Activated CD8-positive, alpha-beta memory T cell treated with anti-CD3 and anti-CD28 coated beads, Interleukin-2, amount 10 ng/mL, durations not matched to agents 7 days and 5 days (primary cell): ENCODE measurements at regions not wholly inside any gene's neighbourhood (a gene's known extent, or its start where the extent isn't known, plus 50 kb on each side); places are given as distances from the start of the nearest gene placed in this dataset.

Source experiments
- ATAC-seq: fragments of 150-1000 bp; cut with Tn5 transposase; one replicate; pipeline ENCODE4 v1.10.0; 2021; ENCODE audit warnings: moderate library complexity
- CTCF ChIA-PET: fragments of 350-600 bp; sonication (Branson Sonifier 250); formaldehyde crosslinking; loops from one replicate; lab custom pipeline; 2021; ENCODE audit warnings: antibody characterized with exemption; lab: Charles Lee
- DNase-seq: peaks from one replicate; pipeline ENCODE4 v3.0.0-alpha.2; 2020
- H3K27ac Mint-ChIP-seq: one replicate; pipeline ENCODE4 v1.8.0; 2021; ENCODE audit warnings: mild to moderate bottlenecking, mixed read lengths
- H3K27me3 Mint-ChIP-seq: one replicate; pipeline ENCODE4 v1.8.0; 2021; ENCODE audit warnings: mixed read lengths
- H3K36me3 Mint-ChIP-seq: one replicate; pipeline ENCODE4 v1.8.0; 2021; ENCODE audit warnings: mild to moderate bottlenecking, mixed read lengths
- H3K4me1 Mint-ChIP-seq: one replicate; pipeline ENCODE4 v1.8.0; 2021; ENCODE audit warnings: mixed read lengths
- H3K4me3 Mint-ChIP-seq: one replicate; pipeline ENCODE4 v1.8.0; 2021; ENCODE audit warnings: mild to moderate bottlenecking, moderate library complexity, mixed read lengths
- H3K9me3 Mint-ChIP-seq: one replicate; pipeline ENCODE4 v1.8.0; 2022; ENCODE audit warnings: low read depth, mixed read lengths

- H3K27me3 Mint-ChIP-seq = no peaks in the 10 kb centered on the region
- no peak for ATAC-seq
- CTCF ChIA-PET = no interaction called here
- H3K4me3 Mint-ChIP-seq = no peak overlapping the region
- H3K4me1 Mint-ChIP-seq = no peaks in the 10 kb centered on the region
- H3K36me3 Mint-ChIP-seq = no peaks in the 10 kb centered on the region
- no peak overlapping the region for H3K27ac Mint-ChIP-seq
- no peaks in the 10 kb centered on the region for H3K9me3 Mint-ChIP-seq
- DNase-seq = no peak
Observed at GRCh38 chr18:1593091-1593490, 688.4 kb downstream of the ADCYAP1 start.

GRCh38 chr18:1595195-1595594 lies 690.5 kb downstream of the ADCYAP1 start:
- Mint-ChIP-seq H3K27me3 (no peaks in the 10 kb centered on the region), H3K27ac (no peak overlapping the region), H3K4me1 (no peaks in the 10 kb centered on the region), H3K4me3 (no peak overlapping the region), H3K36me3 (no peaks in the 10 kb centered on the region), H3K9me3 (no peaks in the 10 kb centered on the region)
- ATAC-seq = no peak
- CTCF ChIA-PET = no interaction called here
- no peak for DNase-seq

- H3K4me3 Mint-ChIP-seq = no peak overlapping the region
- no peaks in the 10 kb centered on the region for H3K9me3 Mint-ChIP-seq
- ATAC-seq (no peak), DNase-seq (no peak)
- H3K36me3 Mint-ChIP-seq = no peaks in the 10 kb centered on the region
- H3K4me1 Mint-ChIP-seq = no peaks in the 10 kb centered on the region
- CTCF ChIA-PET = no interaction called here
- H3K27ac Mint-ChIP-seq = no peak overlapping the region
- no peaks in the 10 kb centered on the region for H3K27me3 Mint-ChIP-seq
Observed at GRCh38 chr18:1599196-1599595, 694.5 kb downstream of the ADCYAP1 start.

- CTCF ChIA-PET = no interaction called here
- no peak for ATAC-seq
- no peaks in the 10 kb centered on the region for H3K4me1 Mint-ChIP-seq
Observed at GRCh38 chr18:1604751-1605150, 700.1 kb downstream of the ADCYAP1 start.

GRCh38 chr18:1618364-1618763 lies 713.7 kb downstream of the ADCYAP1 start:
- H3K9me3 Mint-ChIP-seq = peaks cover 4% of the 10 kb centered on the region
- no peak overlapping the region for H3K27ac Mint-ChIP-seq
- no peak overlapping the region for H3K4me3 Mint-ChIP-seq
- DNase-seq (no peak), ATAC-seq (no peak)
- CTCF ChIA-PET = no interaction called here
- no peaks in the 10 kb centered on the region for H3K27me3 Mint-ChIP-seq
- no peaks in the 10 kb centered on the region for H3K36me3 Mint-ChIP-seq
- no peaks in the 10 kb centered on the region for H3K4me1 Mint-ChIP-seq

More at GRCh38 chr18:1604751-1605150, 700.1 kb downstream of the ADCYAP1 start:
- H3K9me3 Mint-ChIP-seq = no peaks in the 10 kb centered on the region
- H3K36me3 Mint-ChIP-seq = no peaks in the 10 kb centered on the region
- H3K4me3 Mint-ChIP-seq = no peak overlapping the region
- DNase-seq = no peak
- no peak overlapping the region for H3K27ac Mint-ChIP-seq
- H3K27me3 Mint-ChIP-seq = no peaks in the 10 kb centered on the region

GRCh38 chr18:1619507-1619906 lies 714.8 kb downstream of the ADCYAP1 start:
- H3K27ac Mint-ChIP-seq = no peak overlapping the region
- CTCF ChIA-PET = no interaction called here
- H3K4me1 Mint-ChIP-seq = no peaks in the 10 kb centered on the region
- no peaks in the 10 kb centered on the region for H3K27me3 Mint-ChIP-seq
- ATAC-seq (no peak), DNase-seq (no peak)
- H3K36me3 Mint-ChIP-seq = no peaks in the 10 kb centered on the region
- H3K9me3 Mint-ChIP-seq = peaks cover 4% of the 10 kb centered on the region
- no peak overlapping the region for H3K4me3 Mint-ChIP-seq

GRCh38 chr18:1624612-1625011 lies 719.9 kb downstream of the ADCYAP1 start:
- H3K27me3 Mint-ChIP-seq = no peaks in the 10 kb centered on the region
- H3K9me3 Mint-ChIP-seq = peaks cover 2% of the 10 kb centered on the region
- no peak for ATAC-seq
- H3K36me3 Mint-ChIP-seq = no peaks in the 10 kb centered on the region
- CTCF ChIA-PET = no interaction called here
- no peaks in the 10 kb centered on the region for H3K4me1 Mint-ChIP-seq
- H3K4me3 Mint-ChIP-seq = no peak overlapping the region
- no peak for DNase-seq
- H3K27ac Mint-ChIP-seq = no peak overlapping the region

GRCh38 chr18:1627494-1627893 lies 722.8 kb downstream of the ADCYAP1 start:
- Mint-ChIP-seq H3K27ac (no peak overlapping the region), H3K36me3 (no peaks in the 10 kb centered on the region), H3K4me3 (no peak overlapping the region), H3K4me1 (no peaks in the 10 kb centered on the region), H3K9me3 (peaks cover 2% of the 10 kb centered on the region), H3K27me3 (no peaks in the 10 kb centered on the region)
- ATAC-seq (no peak), DNase-seq (no peak)
- CTCF ChIA-PET = no interaction called here

GRCh38 chr18:1648712-1649111 lies 744.0 kb downstream of the ADCYAP1 start:
- no peaks in the 10 kb centered on the region for H3K27me3 Mint-ChIP-seq
- H3K4me1 Mint-ChIP-seq = no peaks in the 10 kb centered on the region
- no peak overlapping the region for H3K27ac Mint-ChIP-seq
- ATAC-seq (no peak), DNase-seq (no peak)
- no peaks in the 10 kb centered on the region for H3K36me3 Mint-ChIP-seq
- CTCF ChIA-PET = interaction anchor here (1.6 kb wide), 1 partner anchor 15 kb away, joined by 5 read pairs; no protein-coding TSS in a partner anchor
- H3K9me3 Mint-ChIP-seq = peaks cover 2% of the 10 kb centered on the region
- no peak overlapping the region for H3K4me3 Mint-ChIP-seq

- CTCF ChIA-PET = no interaction called here
- Mint-ChIP-seq H3K27ac (no peak overlapping the region), H3K4me1 (no peaks in the 10 kb centered on the region), H3K36me3 (no peaks in the 10 kb centered on the region), H3K4me3 (no peak overlapping the region), H3K9me3 (no peaks in the 10 kb centered on the region), H3K27me3 (no peaks in the 10 kb centered on the region)
- DNase-seq (no peak), ATAC-seq (no peak)
Observed at GRCh38 chr18:1652018-1652417, 747.3 kb downstream of the ADCYAP1 start.

GRCh38 chr18:1653873-1654272 lies 749.2 kb downstream of the ADCYAP1 start:
- CTCF ChIA-PET = no interaction called here
- Mint-ChIP-seq H3K36me3 (no peaks in the 10 kb centered on the region), H3K27ac (no peak overlapping the region), H3K27me3 (no peaks in the 10 kb centered on the region), H3K9me3 (peaks cover under 1% of the 10 kb centered on the region), H3K4me1 (no peaks in the 10 kb centered on the region), H3K4me3 (no peak overlapping the region)
- DNase-seq (no peak), ATAC-seq (no peak)

GRCh38 chr18:1657876-1658275 lies 753.2 kb downstream of the ADCYAP1 start:
- CTCF ChIA-PET = no interaction called here
- no peak overlapping the region for H3K27ac Mint-ChIP-seq
- ATAC-seq (no peak), DNase-seq (no peak)
- H3K4me3 Mint-ChIP-seq = no peak overlapping the region
- no peaks in the 10 kb centered on the region for H3K36me3 Mint-ChIP-seq
- H3K4me1 Mint-ChIP-seq = no peaks in the 10 kb centered on the region
- peaks cover 3% of the 10 kb centered on the region for H3K9me3 Mint-ChIP-seq
- no peaks in the 10 kb centered on the region for H3K27me3 Mint-ChIP-seq

GRCh38 chr18:1658908-1659566 lies 754.4 kb downstream of the ADCYAP1 start:
- no peaks in the 10 kb centered on the region for H3K4me1 Mint-ChIP-seq
- H3K4me3 Mint-ChIP-seq = no peak overlapping the region
- no peaks in the 10 kb centered on the region for H3K36me3 Mint-ChIP-seq
- no peak for ATAC-seq
- CTCF ChIA-PET = no interaction called here
- DNase-seq = no peak
- no peak overlapping the region for H3K27ac Mint-ChIP-seq
- no peaks in the 10 kb centered on the region for H3K27me3 Mint-ChIP-seq
- peaks cover 3% of the 10 kb centered on the region for H3K9me3 Mint-ChIP-seq

- no peaks in the 10 kb centered on the region for H3K36me3 Mint-ChIP-seq
Observed at GRCh38 chr18:1663879-1664705, 759.4 kb downstream of the ADCYAP1 start.

More at GRCh38 chr18:1663879-1664705, 759.4 kb downstream of the ADCYAP1 start:
- H3K9me3 Mint-ChIP-seq = peaks cover 3% of the 10 kb centered on the region
- no peaks in the 10 kb centered on the region for H3K27me3 Mint-ChIP-seq
- no peaks in the 10 kb centered on the region for H3K4me1 Mint-ChIP-seq
- ATAC-seq (no peak), DNase-seq (peak; percentile 44)
- no peak overlapping the region for H3K4me3 Mint-ChIP-seq
- H3K27ac Mint-ChIP-seq = no peak overlapping the region
- CTCF ChIA-PET = interaction anchor here (0.9 to 1.4 kb wide), 3 partner anchors 14 to 27 kb away, joined by 4 to 5 read pairs (median 5); no protein-coding TSS in a partner anchor
